OCI-LY3 (cell line): ENCODE measurements at regions not wholly inside any gene's neighbourhood (a gene's known extent, or its start where the extent isn't known, plus 50 kb on each side); places are given as distances from the start of the nearest gene placed in this dataset.

Source experiments
- H2AFZ ChIP-seq: fragments of 200-600, 300-600 bp; shearing (Covaris generic); 2 replicates; pipeline ENCODE4 v1.6.0; 2014; ENCODE audit warnings: antibody characterized with exemption, low read depth, low read length
- H3K27ac ChIP-seq: fragments of 200-600, 300-600 bp; sonication (generic); 2 replicates; pipeline ENCODE4 v1.5.1; 2014; ENCODE audit warnings: mild to moderate bottlenecking, low read length, moderate library complexity, mixed read lengths
- H3K27me3 ChIP-seq: fragments of 200-600, 300-600 bp; sonication (generic); 2 replicates; pipeline ENCODE4 v1.6.1; 2014; ENCODE audit warnings: low read depth, low read length, mixed read lengths
- H3K36me3 ChIP-seq: fragments of 200-600, 300-600 bp; sonication (generic); replicated peaks from 2 replicates; pipeline ENCODE3; 2014; ENCODE audit warnings: low read depth, low read length, mixed read lengths
- H3K4me1 ChIP-seq: fragments of 300-600, 200-600 bp; sonication (generic); 2 replicates; pipeline ENCODE4 v1.6.1; 2014; ENCODE audit warnings: low read length, mixed read lengths
- H3K4me2 ChIP-seq: fragments of 200-600, 300-600 bp; sonication (generic); 2 replicates; pipeline ENCODE4 v1.6.1; 2014; ENCODE audit warnings: low read length, mixed read lengths
- H3K4me3 ChIP-seq: fragments of 300-600, 200-600 bp; sonication (generic); 2 replicates; pipeline ENCODE4 v1.5.1; 2014; ENCODE audit warnings: antibody characterized with exemption, mild to moderate bottlenecking, low read length, moderate library complexity
- H3K79me2 ChIP-seq: fragments of 300-600, 200-600 bp; shearing (Covaris generic); 2 replicates; pipeline ENCODE4 v1.6.1; 2014; ENCODE audit warnings: mild to moderate bottlenecking, low read length, mixed read lengths
- H3K9ac ChIP-seq: fragments of 300-600, 200-600 bp; shearing (Covaris generic); 2 replicates; pipeline ENCODE4 v1.6.0; 2014; ENCODE audit warnings: mild to moderate bottlenecking, low read length, moderate library complexity
- H3K9me3 ChIP-seq: fragments of 200-600, 300-600 bp; shearing (Covaris generic); 2 replicates; pipeline ENCODE4 v1.6.1; 2014; ENCODE audit warnings: low read length, mixed read lengths; ENCODE audit not compliant: insufficient read depth
- H4K20me1 ChIP-seq: fragments of 200-600, 300-600 bp; sonication (generic); 2 replicates; pipeline ENCODE4 v1.6.1; 2016; ENCODE audit warnings: low read length, mixed read lengths; ENCODE audit not compliant: insufficient read depth
- CTCF ChIP-seq: fragments of 200-600, 300-600 bp; sonication (generic); IDR thresholded peaks from 2 replicates; pipeline ENCODE4 v1.5.1; 2014; ENCODE audit warnings: antibody characterized with exemption, low read length, low read depth
- EZH2phosphoT487 ChIP-seq: fragments of 200-600 bp; shearing (Covaris generic); IDR thresholded peaks from 2 replicates; pipeline ENCODE4 v1.6.1; 2018; ENCODE audit warnings: antibody characterized with exemption, mixed run types, low read depth

DNA sequence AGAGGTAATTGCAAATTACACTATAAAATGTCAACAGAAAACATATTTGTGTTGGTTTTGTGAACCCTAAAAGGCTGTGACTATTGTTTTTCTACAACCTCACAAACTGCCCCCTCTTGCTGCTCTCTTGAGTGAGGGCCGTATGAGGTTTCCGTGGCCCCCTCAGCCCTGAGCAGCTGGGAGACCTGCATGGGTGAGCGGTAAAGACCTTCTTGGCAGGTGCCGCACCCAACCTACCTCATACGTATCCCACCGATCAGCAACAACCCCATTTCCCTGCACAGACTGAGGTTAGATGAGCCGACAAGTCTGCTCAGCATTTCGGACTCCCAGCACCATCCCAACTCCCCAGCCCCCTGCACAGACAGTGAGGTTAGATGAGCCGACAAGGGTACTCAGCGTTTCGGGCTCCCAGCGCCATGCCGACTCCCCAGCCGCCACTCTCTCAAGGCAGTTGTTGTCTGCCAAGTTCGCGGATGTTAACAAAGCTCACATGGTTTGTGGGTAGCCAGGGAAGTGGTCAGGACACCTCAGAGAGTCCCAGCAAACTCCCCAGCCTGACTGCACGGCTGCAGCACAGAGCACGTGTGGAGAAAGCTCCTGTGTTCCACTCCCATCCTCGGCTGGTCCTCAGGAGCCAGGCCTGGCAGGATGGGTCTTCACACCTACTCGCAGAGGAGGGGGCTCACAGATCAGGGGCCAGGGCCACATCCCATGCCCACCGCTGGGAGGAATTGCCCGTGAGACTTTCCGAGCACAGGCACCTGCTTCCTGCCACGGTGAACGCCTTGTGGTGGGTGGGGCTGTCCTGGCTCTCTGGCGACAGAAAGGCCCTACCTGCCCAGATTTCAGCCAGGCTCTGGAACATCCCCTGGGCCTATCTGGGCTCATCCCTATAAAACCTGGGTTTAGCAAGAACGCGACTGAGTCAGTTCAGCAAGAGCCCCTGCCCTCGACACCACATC, 502.9 kb downstream of the BRD1 start:
- H3K4me2 ChIP-seq, result no peak overlapping the region
- H3K36me3 ChIP-seq, result no peaks in the 10 kb centered on the region
- no peaks in the 10 kb centered on the region for H3K27me3 ChIP-seq
- TF ChIP-seq EZH2phosphoT487 (no peak), CTCF (no peak)
- H4K20me1 ChIP-seq, result no peaks in the 10 kb centered on the region
- no peaks in the 10 kb centered on the region for H3K79me2 ChIP-seq
- H3K4me3 ChIP-seq, result no peak overlapping the region
- H3K9me3 ChIP-seq, result no peaks in the 10 kb centered on the region
- no peak overlapping the region for H2AFZ ChIP-seq
- H3K9ac ChIP-seq, result no peak overlapping the region
- H3K27ac ChIP-seq, result no peak overlapping the region
- H3K4me1 ChIP-seq, result no peaks in the 10 kb centered on the region

DNA sequence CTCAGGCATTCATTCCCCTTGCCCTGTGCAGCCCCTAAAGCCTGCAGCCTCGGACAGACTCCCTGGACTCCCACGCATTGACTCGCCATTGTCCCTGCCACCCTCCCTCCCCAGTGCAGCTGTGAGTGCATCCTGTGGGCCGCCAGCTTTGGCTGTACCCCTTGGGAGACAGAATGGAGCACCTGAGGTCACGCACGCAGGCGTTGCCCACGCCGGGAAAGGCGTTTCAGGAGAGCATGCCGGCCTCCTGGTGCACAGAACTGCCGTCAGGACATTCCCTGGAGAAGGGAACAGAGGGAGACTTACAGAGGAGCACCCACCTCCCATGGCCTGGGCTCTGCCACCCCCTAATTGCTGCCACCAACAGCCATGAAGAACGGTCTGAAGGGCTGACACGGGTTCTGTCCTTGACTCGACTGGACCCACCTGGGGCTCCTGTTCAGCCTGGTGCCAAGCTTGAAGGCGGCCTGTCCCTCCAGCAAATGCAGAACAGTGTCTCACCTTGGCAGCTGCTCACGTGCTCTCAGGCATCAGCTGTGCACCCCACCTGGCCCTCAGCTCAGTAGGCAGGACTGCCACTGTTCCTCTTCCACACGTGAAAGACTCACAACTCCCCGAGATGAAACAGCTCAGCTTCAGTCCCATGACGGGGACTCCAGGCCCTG, 503.8 kb downstream of the BRD1 start:
- TF ChIP-seq CTCF (no peak), EZH2phosphoT487 (no peak)

DNA sequence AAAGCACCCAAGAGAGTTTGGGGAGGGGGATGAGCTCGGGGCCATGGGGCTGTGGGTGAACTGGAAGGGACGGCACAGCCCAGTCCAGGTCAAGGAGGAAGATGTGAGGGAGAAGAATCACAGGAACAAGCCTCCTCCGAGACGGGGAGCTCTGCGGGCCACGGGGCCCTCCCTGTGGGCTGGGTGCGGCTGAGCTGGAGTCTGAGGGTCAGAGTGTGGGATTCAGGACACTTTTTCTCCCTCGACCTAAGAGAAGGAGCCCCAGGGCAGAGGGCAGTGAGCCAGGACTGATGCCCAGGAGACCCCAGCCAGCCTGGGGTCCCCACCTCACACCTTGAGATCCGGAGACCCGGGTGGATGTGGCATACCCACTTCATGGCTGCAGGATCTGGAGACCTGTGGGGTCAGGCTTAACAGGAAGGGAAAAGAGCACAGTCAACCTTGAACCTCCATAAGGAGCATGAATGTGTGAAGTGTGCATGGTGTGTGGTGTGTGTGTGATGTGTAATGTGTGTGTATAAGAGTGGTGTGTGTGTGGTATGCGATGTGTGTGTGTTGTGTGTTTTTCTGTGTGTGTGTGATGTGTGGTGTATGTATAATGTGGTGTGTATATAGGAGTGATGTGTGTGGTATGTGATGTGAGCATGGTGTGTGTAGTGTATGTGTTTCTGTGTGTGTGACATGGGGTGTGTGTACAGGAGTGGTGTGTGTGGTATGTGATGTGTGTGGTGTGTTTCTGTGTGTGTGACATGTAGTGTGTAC, 504.6 kb downstream of the BRD1 start:
- H3K27me3 ChIP-seq, result no peaks in the 10 kb centered on the region
- H3K27ac ChIP-seq, result no peak overlapping the region
- no peak overlapping the region for H3K4me2 ChIP-seq
- H3K4me1 ChIP-seq, result no peaks in the 10 kb centered on the region
- H3K79me2 ChIP-seq, result no peaks in the 10 kb centered on the region
- H3K4me3 ChIP-seq, result no peak overlapping the region
- no peak overlapping the region for H3K9ac ChIP-seq
- no peaks in the 10 kb centered on the region for H4K20me1 ChIP-seq
- H2AFZ ChIP-seq, result no peak overlapping the region
- H3K9me3 ChIP-seq, result no peaks in the 10 kb centered on the region
- no peak for TF ChIP-seq CTCF
- TF ChIP-seq EZH2phosphoT487, result no peak
- no peaks in the 10 kb centered on the region for H3K36me3 ChIP-seq

More for the DNA sequence above, 503.8 kb downstream of the BRD1 start:
- Histone ChIP-seq H3K27me3 (no peaks in the 10 kb centered on the region), H3K9me3 (no peaks in the 10 kb centered on the region), H2AFZ (no peak overlapping the region), H3K9ac (no peak overlapping the region), H3K4me3 (no peak overlapping the region), H4K20me1 (no peaks in the 10 kb centered on the region), H3K4me2 (no peak overlapping the region), H3K27ac (no peak overlapping the region), H3K4me1 (no peaks in the 10 kb centered on the region), H3K79me2 (no peaks in the 10 kb centered on the region), H3K36me3 (no peaks in the 10 kb centered on the region)

GRCh38 chr22:49322231-49322630, 505.4 kb downstream of the BRD1 start:
- H3K4me2 ChIP-seq, result no peak overlapping the region
- H3K79me2 ChIP-seq, result no peaks in the 10 kb centered on the region
- no peak overlapping the region for H3K4me3 ChIP-seq
- no peaks in the 10 kb centered on the region for H3K36me3 ChIP-seq
- H3K27ac ChIP-seq, result no peak overlapping the region
- H2AFZ ChIP-seq, result no peak overlapping the region
- H3K9ac ChIP-seq, result no peak overlapping the region
- H3K27me3 ChIP-seq, result no peaks in the 10 kb centered on the region
- no peaks in the 10 kb centered on the region for H3K4me1 ChIP-seq
- H4K20me1 ChIP-seq, result no peaks in the 10 kb centered on the region
- no peaks in the 10 kb centered on the region for H3K9me3 ChIP-seq
- TF ChIP-seq CTCF (no peak), EZH2phosphoT487 (no peak)
